MCF 10A (cell line): ENCODE measurements at regions not wholly inside any gene's neighbourhood (a gene's known extent, or its start where the extent isn't known, plus 50 kb on each side); places are given as distances from the start of the nearest gene placed in this dataset.

Source experiments
- BruUV-seq: library from RNA; stranded (reverse); fragments of 400-500 nt; replicated peaks from 2 replicates; lab custom pipeline; 2021; lab: Mats Ljungman, UMichigan
- CTCF ChIA-PET: fragments of 300-600 bp; sonication (Branson Sonifier 250); formaldehyde crosslinking; extraction: SDS; loops from one replicate; lab custom pipeline; 2021; ENCODE audit warnings: antibody characterized with exemption, inconsistent platforms; lab: Yijun Ruan, JAX
- POLR2A ChIA-PET: fragments of 300-600, 350-650 bp; sonication (Branson Sonifier 250); formaldehyde crosslinking; extraction: SDS; loops from one replicate; lab custom pipeline; 2020; ENCODE audit warnings: antibody characterized with exemption, inconsistent platforms; lab: Yijun Ruan, JAX
- DNase-seq: peaks from one replicate; pipeline ENCODE4 v3.0.0-alpha.2; 2018; ENCODE audit not compliant: unreplicated experiment
- H3K27ac Mint-ChIP-seq: one replicate; pipeline ENCODE4 v1.8.0; 2022; ENCODE audit warnings: mild to moderate bottlenecking, low read depth, mixed read lengths; ENCODE audit not compliant: unreplicated experiment
- H3K27me3 Mint-ChIP-seq: one replicate; pipeline ENCODE4 v1.8.0; 2022; ENCODE audit warnings: mixed read lengths; ENCODE audit not compliant: insufficient read depth, unreplicated experiment
- H3K36me3 Mint-ChIP-seq: one replicate; pipeline ENCODE4 v1.8.0; 2022; ENCODE audit warnings: mild to moderate bottlenecking, moderate library complexity, mixed read lengths; ENCODE audit not compliant: insufficient read depth, unreplicated experiment
- H3K4me1 Mint-ChIP-seq: one replicate; pipeline ENCODE4 v1.8.0; 2022; ENCODE audit warnings: mixed read lengths; ENCODE audit not compliant: insufficient read depth, unreplicated experiment
- H3K4me3 Mint-ChIP-seq: one replicate; pipeline ENCODE4 v1.8.0; 2022; ENCODE audit warnings: mild to moderate bottlenecking, moderate library complexity, mixed read lengths; ENCODE audit not compliant: unreplicated experiment
- H3K9me3 Mint-ChIP-seq: one replicate; pipeline ENCODE4 v1.8.0; 2022; ENCODE audit warnings: mixed read lengths; ENCODE audit not compliant: unreplicated experiment
- CTCF ChIP-seq: fragments of 200-600 bp; IDR thresholded peaks from one replicate; pipeline ENCODE4 v1.8.0; 2022; ENCODE audit warnings: antibody characterized with exemption, mild to moderate bottlenecking; ENCODE audit not compliant: unreplicated experiment
- intact Hi-C: fragments of 100-400 bp; cut with micrococcal nuclease; formaldehyde crosslinking; loops from 2 replicates; pipeline ENCODE4 v1.14.1; 2022

GRCh38 chr14:25394791-25395391, 344.9 kb upstream of the STXBP6 start:
- no TSS peak for BruUV-seq

GRCh38 chr14:25394356-25394755, 344.4 kb upstream of the STXBP6 start:
- no peaks in the 10 kb centered on the region for H3K36me3 Mint-ChIP-seq
- intact Hi-C loops: no loop called here
- H3K9me3 Mint-ChIP-seq: peaks cover 7% of the 10 kb centered on the region
- no TSS peak for BruUV-seq
- ChIA-PET POLR2A (no interaction called here), CTCF (interaction anchor here (0.6 to 1.0 kb wide), 2 partner anchors 243 to 684 kb away, joined by 4 read pairs; no protein-coding TSS in a partner anchor)
- no peaks in the 10 kb centered on the region for H3K27me3 Mint-ChIP-seq
- H3K4me3 Mint-ChIP-seq: no peak overlapping the region
- no peaks in the 10 kb centered on the region for H3K4me1 Mint-ChIP-seq
- TF ChIP-seq CTCF: no peak
- no peak for DNase-seq
- H3K27ac Mint-ChIP-seq: no peak overlapping the region

More at GRCh38 chr14:25394791-25395391, 344.9 kb upstream of the STXBP6 start:
- no peak for DNase-seq
- H3K4me1 Mint-ChIP-seq: no peaks in the 10 kb centered on the region
- POLR2A ChIA-PET: no interaction called here
- peaks cover 4% of the 10 kb centered on the region for H3K9me3 Mint-ChIP-seq
- intact Hi-C loops: no loop called here
- CTCF ChIA-PET: interaction anchor here (0.6 to 1.9 kb wide), 4 partner anchors 9 to 685 kb away, joined by 3 to 6 read pairs (median 4); no protein-coding TSS in a partner anchor
- H3K4me3 Mint-ChIP-seq: no peak overlapping the region
- H3K27me3 Mint-ChIP-seq: no peaks in the 10 kb centered on the region
- H3K27ac Mint-ChIP-seq: no peak overlapping the region
- no peak for TF ChIP-seq CTCF
- no peaks in the 10 kb centered on the region for H3K36me3 Mint-ChIP-seq

GRCh38 chr14:25389948-25390347, 340.0 kb upstream of the STXBP6 start:
- Mint-ChIP-seq H3K27ac (no peak overlapping the region), H3K4me3 (no peak overlapping the region), H3K36me3 (no peaks in the 10 kb centered on the region), H3K27me3 (no peaks in the 10 kb centered on the region), H3K4me1 (no peaks in the 10 kb centered on the region), H3K9me3 (peaks cover 14% of the 10 kb centered on the region)
- TF ChIP-seq CTCF: no peak
- no peak for DNase-seq
- ChIA-PET CTCF (interaction anchor here (1.5 to 2.5 kb wide), 2 partner anchors 10 kb away, joined by 3 to 11 read pairs; no protein-coding TSS in a partner anchor), POLR2A (no interaction called here)
- intact Hi-C loops: no loop called here
- BruUV-seq: no TSS peak

GRCh38 chr14:25381498-25381897, 331.6 kb upstream of the STXBP6 start:
- BruUV-seq: no TSS peak
- Mint-ChIP-seq H3K4me3 (no peak overlapping the region), H3K27ac (no peak overlapping the region), H3K27me3 (no peaks in the 10 kb centered on the region), H3K9me3 (peaks cover 6% of the 10 kb centered on the region), H3K4me1 (no peaks in the 10 kb centered on the region), H3K36me3 (no peaks in the 10 kb centered on the region)
- ChIA-PET CTCF (interaction anchor here (0.5 to 1.2 kb wide), 2 partner anchors 670 to 836 kb away, joined by 3 read pairs; no protein-coding TSS in a partner anchor), POLR2A (no interaction called here)
- DNase-seq: no peak
- intact Hi-C loops: no loop called here
- peak; percentile 9 for TF ChIP-seq CTCF
